ENCODE measurements at regions not wholly inside any gene's neighbourhood (a gene's known extent, or its start where the extent isn't known, plus 50 kb on each side); places are given as distances from the start of the nearest gene placed in this dataset.

DNA sequence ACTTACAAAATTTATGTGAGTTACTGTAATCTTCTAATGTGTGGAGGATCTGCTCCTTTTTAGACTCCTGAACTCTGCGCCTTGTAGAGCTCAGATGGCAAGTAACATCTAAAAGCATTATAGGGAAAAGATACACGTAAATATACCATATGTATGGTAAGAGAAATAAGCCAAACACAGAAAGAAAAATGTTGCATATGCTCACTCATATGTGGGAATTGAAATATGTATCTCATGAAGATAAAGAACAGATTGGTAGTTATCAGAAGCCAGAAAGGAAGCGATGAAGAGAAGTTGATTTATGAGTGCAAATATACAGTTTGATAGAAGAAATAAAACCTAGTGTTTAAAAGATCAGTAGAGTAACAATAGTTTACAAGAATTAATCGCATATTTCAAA lies 815.0 kb upstream of the MAN1A1 start:
- TF ChIP-seq, protein P1, sequence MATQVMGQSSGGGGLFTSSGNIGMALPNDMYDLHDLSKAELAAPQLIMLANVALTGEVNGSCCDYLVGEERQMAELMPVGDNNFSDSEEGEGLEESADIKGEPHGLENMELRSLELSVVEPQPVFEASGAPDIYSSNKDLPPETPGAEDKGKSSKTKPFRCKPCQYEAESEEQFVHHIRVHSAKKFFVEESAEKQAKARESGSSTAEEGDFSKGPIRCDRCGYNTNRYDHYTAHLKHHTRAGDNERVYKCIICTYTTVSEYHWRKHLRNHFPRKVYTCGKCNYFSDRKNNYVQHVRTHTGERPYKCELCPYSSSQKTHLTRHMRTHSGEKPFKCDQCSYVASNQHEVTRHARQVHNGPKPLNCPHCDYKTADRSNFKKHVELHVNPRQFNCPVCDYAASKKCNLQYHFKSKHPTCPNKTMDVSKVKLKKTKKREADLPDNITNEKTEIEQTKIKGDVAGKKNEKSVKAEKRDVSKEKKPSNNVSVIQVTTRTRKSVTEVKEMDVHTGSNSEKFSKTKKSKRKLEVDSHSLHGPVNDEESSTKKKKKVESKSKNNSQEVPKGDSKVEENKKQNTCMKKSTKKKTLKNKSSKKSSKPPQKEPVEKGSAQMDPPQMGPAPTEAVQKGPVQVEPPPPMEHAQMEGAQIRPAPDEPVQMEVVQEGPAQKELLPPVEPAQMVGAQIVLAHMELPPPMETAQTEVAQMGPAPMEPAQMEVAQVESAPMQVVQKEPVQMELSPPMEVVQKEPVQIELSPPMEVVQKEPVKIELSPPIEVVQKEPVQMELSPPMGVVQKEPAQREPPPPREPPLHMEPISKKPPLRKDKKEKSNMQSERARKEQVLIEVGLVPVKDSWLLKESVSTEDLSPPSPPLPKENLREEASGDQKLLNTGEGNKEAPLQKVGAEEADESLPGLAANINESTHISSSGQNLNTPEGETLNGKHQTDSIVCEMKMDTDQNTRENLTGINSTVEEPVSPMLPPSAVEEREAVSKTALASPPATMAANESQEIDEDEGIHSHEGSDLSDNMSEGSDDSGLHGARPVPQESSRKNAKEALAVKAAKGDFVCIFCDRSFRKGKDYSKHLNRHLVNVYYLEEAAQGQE (IDR thresholded peaks at IDR 0.05; ENCODE audit: insufficient read depth in 1 of 2, low read depth in 2 of 2, low read length in 2 of 2) = no peak
- TF ChIP-seq TAF1 (IDR thresholded peaks at IDR 0.05; ENCODE audit: borderline replicate concordance, insufficient read depth, low read length) = no peak
- TF ChIP-seq SIN3A (IDR thresholded peaks at IDR 0.05; ENCODE audit: borderline replicate concordance, insufficient read depth, low read length) = no peak
- no peak for TF ChIP-seq FOXP2 (optimal IDR thresholded peaks at IDR 0.05; ENCODE audit: borderline replicate concordance, extremely low read depth, extremely low read length, insufficient read depth)
- no peak for TF ChIP-seq POLR2AphosphoS5 (IDR thresholded peaks at IDR 0.05; ENCODE audit: low read depth, low read length)

DNA sequence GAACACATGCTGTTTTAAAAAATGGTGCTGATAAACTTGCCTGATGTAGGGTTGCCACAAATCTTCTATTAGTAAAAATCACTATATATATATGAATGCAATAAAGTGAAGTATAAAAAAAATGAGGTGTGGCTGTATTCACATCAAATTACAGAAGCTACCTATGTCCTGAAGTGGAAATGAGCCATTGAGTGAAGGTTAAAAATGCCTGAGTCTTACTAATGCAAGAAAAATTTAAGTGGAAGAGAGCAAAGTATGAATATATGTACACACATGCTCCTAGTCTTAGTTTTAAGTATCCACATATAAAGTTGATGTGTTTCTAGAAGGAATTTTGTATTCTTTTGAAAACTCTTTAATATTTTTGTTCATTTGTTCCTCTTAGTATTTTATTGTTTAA lies 808.3 kb upstream of the MAN1A1 start:
- TF ChIP-seq FOXP2 (optimal IDR thresholded peaks at IDR 0.05; ENCODE audit: borderline replicate concordance, extremely low read depth, extremely low read length, insufficient read depth) = no peak
- TF ChIP-seq POLR2AphosphoS5 (IDR thresholded peaks at IDR 0.05; ENCODE audit: low read depth, low read length) = no peak
- no peak for TF ChIP-seq SIN3A (IDR thresholded peaks at IDR 0.05; ENCODE audit: borderline replicate concordance, insufficient read depth, low read length)
- TF ChIP-seq, protein P1 (IDR thresholded peaks at IDR 0.05; ENCODE audit: insufficient read depth in 1 of 2, low read depth in 2 of 2, low read length in 2 of 2) = no peak
- TF ChIP-seq TAF1 (IDR thresholded peaks at IDR 0.05; ENCODE audit: borderline replicate concordance, insufficient read depth, low read length) = no peak

DNA sequence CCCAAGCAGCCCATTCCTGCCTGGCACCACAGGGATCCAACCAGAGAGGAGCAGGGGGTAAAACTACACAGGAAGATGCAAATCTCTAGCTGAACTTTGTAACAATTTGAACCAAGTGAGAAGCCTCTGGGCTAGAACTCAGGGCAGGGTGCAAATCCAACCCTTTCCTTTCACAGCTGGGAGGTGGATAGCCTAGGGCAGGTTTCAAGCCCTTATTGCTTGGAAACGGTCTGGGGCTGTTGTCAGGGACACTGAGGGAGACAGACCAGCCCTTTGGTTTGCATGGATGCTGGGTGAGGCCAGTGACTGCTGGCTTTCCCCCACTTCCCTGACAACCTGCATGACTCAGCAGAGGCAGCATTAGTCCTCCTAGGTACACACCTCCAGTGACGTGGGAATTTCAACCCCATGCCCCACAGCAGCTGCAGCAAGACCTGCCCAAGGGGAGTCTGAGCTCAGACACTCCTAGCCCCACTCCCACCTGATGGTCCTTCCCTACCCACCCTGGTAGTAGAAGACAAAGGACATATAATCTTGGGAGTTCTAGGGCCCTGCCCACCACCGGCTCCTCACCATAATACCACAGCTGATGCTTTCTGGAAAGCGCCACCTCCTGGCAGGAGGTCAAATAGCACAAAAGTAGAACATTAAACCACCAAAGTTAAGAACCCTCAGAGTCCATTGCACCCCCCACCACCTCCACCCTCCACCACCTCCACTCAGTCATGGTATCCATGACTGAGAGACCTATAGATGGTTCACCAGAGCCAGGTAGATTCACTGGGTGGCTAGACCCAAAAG lies 797.7 kb upstream of the MAN1A1 start:
- no peak for TF ChIP-seq TAF1 (IDR thresholded peaks at IDR 0.05; ENCODE audit: borderline replicate concordance, insufficient read depth, low read length)
- no peak for TF ChIP-seq FOXP2 (optimal IDR thresholded peaks at IDR 0.05; ENCODE audit: borderline replicate concordance, extremely low read depth, extremely low read length, insufficient read depth)
- TF ChIP-seq POLR2AphosphoS5 (IDR thresholded peaks at IDR 0.05; ENCODE audit: low read depth, low read length) = no peak

DNA sequence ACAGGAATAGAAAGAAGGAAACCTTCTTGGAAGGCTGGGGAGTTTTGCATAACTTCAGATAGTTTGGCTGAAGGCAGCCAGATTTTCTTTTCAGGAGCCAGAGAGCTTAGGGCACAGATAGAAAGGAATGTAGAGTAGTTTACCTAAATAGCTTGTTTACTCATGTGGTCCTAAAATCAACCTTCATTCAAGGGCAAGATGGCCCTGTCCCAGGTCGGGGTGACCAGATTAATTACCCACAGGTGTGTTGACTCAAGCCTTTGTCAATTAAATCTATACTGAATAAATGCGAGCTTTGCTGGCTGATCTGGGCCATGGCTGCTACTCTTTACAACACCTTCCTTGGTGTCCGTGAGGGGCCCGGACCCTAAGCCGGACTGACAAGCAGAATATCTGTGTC lies 792.0 kb upstream of the MAN1A1 start:
- TF ChIP-seq, protein P1 (IDR thresholded peaks at IDR 0.05; ENCODE audit: insufficient read depth in 1 of 2, low read depth in 2 of 2, low read length in 2 of 2) = no peak
- no peak for TF ChIP-seq TAF1 (IDR thresholded peaks at IDR 0.05; ENCODE audit: borderline replicate concordance, insufficient read depth, low read length)
- no peak for TF ChIP-seq FOXP2 (optimal IDR thresholded peaks at IDR 0.05; ENCODE audit: borderline replicate concordance, extremely low read depth, extremely low read length, insufficient read depth)
- no peak for TF ChIP-seq SIN3A (IDR thresholded peaks at IDR 0.05; ENCODE audit: borderline replicate concordance, insufficient read depth, low read length)
- TF ChIP-seq POLR2AphosphoS5 (IDR thresholded peaks at IDR 0.05; ENCODE audit: low read depth, low read length) = no peak

DNA sequence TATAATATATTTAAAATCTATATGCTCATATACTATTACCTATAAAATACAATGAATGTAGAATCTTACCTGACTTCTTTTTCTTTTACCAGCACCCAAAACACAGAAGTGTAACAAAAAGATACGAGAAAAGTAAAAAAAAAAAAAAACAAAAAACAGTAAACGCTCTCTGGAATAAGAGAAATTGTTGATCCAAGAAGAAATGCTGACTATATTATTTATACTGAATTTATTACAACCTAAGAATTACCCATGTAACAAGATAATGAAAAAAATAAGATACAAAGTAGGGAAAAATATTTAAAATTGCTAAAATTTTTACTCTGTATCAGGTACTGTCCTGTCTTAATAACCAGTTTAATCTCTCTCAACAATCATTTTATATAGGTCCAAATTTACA lies 787.9 kb upstream of the MAN1A1 start:
- TF ChIP-seq TAF1 (IDR thresholded peaks at IDR 0.05; ENCODE audit: borderline replicate concordance, insufficient read depth, low read length) (no peak), FOXP2 (optimal IDR thresholded peaks at IDR 0.05; ENCODE audit: borderline replicate concordance, extremely low read depth, extremely low read length, insufficient read depth) (no peak), SIN3A (IDR thresholded peaks at IDR 0.05; ENCODE audit: borderline replicate concordance, insufficient read depth, low read length) (no peak), POLR2AphosphoS5 (IDR thresholded peaks at IDR 0.05; ENCODE audit: low read depth, low read length) (no peak)
- TF ChIP-seq, protein P1 (IDR thresholded peaks at IDR 0.05; ENCODE audit: insufficient read depth in 1 of 2, low read depth in 2 of 2, low read length in 2 of 2) = no peak

Data from PFSK-1 (cell line).